NCI-H2171 treated with DMSO at 0.1 percent for 48 hours (cell line): ENCODE measurements at regions not wholly inside any gene's neighbourhood (a gene's known extent, or its start where the extent isn't known, plus 50 kb on each side); places are given as distances from the start of the nearest gene placed in this dataset.
"Not testable (repeated sequence)": the region's sequence is repeated elsewhere in the genome, so short reads cannot be mapped to it uniquely, and the experiment has no call there.

Experiments used
- DNase-seq: peaks from one replicate; lab custom pipeline; 2025; lab: John Stamatoyannopoulos, UW

DNA sequence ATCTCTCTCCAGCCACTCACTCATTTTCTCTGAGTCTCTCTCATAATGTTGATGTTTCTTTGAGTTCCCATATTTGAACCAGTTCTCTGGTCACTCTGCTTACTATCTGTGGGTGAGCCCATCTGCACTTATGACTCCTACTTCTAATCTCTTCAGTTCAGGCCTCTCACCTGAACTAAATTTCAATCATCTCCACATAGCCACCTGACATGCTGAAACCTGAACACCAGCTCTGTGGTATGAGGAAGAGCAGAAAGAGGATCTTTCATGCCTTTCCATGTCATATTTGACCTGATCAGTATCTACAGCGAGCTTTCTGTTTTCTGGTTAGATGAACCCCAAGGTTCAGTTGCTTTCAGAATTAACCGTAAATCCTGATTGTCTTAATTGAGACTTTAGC is 122.2 kb upstream of the ESX1 start:
- no peak for DNase-seq

GRCh38 chrX:104372547-104372946 is 117.8 kb upstream of the ESX1 start:
- DNase-seq: no peak

DNA sequence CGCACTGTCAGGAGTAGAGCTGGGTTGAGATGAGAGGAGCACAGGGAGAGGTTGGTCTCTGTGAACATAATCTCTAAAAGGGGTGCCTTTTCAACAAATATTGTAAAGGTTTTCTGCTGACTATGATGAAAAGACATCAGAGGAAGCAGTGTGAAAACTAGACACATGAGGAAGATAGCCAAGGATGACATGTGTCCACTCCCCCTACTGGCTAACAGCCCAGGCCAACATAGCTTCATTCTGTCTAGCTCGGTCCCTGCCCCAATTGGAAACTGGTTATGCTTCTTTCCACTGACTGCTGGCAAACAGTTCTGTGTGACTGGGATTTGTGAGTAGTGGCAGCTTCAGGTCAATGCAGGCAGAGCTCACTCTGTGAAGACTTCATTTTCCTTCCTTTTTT is 115.4 kb upstream of the ESX1 start:
- no peak for DNase-seq

DNA sequence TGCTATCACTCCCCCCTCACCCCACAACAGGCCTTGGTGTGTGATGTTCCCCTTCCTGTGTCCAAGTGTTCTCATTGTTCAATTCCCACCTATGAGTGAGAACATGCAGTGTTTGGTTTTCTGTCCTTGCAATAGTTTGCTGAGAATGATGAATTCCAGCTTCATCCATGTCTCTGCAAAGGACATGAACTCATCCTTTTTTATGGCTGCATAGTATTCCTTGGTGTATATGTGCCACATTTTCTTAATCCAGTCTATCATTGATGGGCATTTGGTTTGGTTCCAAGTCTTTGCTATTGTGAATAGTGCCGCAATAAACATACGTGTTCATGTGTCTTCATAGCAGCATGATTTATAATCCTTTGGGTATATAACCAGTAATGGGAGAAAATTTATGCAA is 106.0 kb upstream of the ESX1 start:
- DNase-seq: not testable (repeated sequence)

DNA sequence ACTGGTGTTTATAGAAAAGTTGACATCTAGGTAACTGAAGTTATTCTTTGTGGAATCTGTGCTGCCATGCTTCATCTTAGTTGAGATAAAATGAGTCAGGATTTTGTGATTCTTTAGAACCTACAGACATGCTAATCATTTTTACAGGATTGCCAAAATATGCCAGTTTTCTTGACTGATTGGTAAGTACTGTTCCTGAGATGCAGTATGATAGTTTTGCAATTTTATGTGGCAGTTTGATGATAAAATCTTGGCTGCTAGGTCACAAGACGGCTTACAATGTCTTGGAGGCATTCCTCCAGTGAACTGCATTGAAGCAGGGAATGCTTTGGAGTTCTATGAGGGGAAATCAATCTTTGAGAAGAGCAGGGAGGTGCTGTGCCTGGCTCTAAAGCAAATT is 104.4 kb upstream of the ESX1 start:
- no peak for DNase-seq

GRCh38 chrX:104351173-104351769 is 96.5 kb upstream of the ESX1 start:
- no peak for DNase-seq

- no peak for DNase-seq
Measured at GRCh38 chrX:104347860-104348259, 93.1 kb upstream of the ESX1 start.

GRCh38 chrX:104343428-104344129 is 88.8 kb upstream of the ESX1 start:
- DNase-seq: peak; percentile 12

DNA sequence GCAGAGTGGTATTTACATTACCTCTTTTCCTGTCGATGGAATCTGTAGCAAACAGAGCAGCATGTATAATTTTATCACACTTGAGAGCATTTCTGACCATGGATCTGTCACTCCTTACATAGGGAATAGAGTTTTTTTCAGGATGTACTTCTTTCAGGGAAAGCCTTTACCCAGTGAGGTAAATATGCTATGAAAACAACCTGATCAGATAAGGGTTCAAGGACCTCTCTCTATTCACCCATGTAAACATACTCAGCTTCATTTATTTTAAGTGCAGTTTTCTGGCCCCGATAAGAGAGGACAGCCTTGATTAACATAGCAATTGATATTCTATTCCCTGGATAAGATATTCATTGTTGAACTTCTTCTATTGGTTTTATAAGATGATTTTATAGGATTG is 87.3 kb upstream of the ESX1 start:
- no peak for DNase-seq

DNA sequence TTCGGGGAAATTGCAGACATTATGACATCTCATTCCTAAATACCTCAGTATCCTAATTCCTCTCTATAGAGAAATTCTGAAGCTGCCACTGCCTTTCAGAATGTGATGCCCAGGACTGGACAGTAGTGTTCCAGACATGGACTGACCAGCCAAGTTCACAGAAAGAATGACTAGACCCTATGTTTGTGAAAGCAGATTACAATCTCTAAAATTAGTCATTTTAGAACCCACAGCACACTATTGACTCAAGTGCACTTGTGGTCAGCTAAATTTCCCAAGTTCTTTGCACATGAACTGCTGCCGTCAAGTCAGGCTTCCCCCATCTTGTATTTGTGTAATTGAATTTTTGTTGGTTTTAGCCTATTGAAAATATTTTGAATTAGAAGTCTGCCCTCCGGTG is 81.0 kb upstream of the ESX1 start:
- no peak for DNase-seq

GRCh38 chrX:104334971-104335370 is 80.2 kb upstream of the ESX1 start:
- DNase-seq: no peak

GRCh38 chrX:104330966-104331365 is 76.2 kb upstream of the ESX1 start:
- DNase-seq: no peak

DNA sequence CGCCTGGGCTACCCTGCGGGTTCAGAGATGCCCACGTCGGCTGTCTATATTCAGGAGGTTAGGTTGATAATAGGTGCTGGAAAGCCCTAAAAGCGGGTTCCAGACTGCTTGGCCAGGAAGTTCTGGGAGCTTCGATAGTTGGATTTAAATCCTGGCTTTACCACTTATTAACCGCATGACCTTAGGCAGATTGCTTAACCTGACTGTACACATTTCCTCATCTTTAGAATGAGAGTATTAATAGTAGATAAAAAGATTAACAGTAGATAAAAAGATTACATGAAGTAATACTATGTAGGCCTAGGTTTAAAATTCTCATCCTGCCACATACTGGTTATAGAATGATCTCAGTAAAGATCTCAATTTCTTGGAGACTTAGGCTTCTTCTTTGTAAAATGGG is 75.0 kb upstream of the ESX1 start:
- no peak for DNase-seq

DNA sequence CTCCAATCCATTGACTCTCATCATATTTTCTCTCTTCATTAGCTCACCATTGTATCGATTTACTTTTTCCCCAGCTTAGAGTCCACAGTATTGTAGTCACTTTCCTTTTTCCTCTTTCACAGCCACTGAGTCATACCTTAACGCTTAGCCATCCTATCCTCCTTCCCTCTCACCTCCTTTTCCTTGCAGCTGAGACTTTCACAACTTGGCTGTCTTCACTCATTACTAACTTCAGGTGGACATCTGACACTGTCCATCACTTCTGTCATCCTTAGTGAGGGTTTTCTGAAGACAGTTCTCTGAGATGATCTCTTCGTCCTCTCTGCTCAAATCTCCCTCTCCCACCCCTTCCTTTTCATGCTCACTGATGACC is 70.5 kb upstream of the ESX1 start:
- DNase-seq: no peak

- no peak for DNase-seq
Measured at GRCh38 chrX:104324461-104325212, 69.9 kb upstream of the ESX1 start.

DNA sequence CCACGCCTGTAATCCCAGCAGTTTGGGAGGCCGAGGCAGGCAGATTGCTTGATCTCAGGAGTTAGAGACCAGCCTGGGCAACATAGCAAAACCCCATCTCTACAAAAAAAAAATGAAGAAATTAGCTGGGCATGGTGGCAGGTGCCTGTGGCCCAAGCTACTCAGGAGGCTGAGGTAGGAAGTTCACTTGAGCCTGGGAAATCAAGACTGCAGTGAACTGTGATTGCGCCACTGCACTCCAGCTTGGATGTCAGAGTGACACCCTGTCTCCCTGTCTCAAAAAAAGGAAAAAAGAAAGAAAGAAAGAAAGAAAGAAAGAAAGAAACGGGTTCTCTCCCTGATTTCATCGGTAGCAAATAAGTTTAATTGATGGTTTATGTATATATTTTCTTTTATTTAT is 64.6 kb upstream of the ESX1 start:
- DNase-seq: no peak

- no peak for DNase-seq
Measured at GRCh38 chrX:104318330-104319009, 63.7 kb upstream of the ESX1 start.

DNA sequence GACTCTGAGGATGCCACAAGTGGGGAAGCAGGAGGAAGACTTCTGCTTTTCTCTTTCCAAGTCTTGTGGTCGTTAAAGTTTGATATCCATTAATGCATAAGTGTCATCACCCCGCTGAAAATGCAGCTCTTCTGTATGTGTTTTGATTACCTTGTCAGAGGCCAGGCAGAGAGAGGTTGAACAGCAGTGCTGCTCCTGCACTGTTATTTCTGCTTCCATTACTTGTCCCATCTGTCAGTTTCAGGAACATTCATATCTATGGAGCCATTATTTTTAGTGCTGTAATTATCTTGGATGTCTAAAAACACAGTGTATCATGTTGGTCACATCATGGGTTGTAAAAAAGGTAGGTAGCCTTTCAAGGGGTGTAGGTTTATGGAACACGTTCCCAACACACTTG is 62.0 kb upstream of the ESX1 start:
- DNase-seq: no peak

DNA sequence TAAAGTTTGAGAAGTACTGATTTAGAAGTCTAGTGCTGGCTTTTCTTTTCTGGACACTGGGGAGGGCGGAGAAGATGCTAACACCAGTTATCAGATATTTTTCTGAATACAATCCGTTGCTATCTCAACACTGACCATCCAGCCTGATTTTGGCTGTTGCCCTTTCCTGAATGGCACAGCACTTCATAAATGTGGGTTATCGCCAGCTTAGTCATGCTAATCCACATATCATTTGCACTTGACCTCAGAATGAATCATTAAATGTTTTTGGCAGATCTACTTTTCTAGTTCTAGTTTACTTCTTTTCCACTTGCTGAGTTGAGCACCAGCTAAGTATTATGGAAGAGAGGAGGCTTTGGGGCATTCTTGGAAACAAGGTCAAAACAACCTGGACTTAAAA is 60.8 kb upstream of the ESX1 start:
- DNase-seq: no peak

DNA sequence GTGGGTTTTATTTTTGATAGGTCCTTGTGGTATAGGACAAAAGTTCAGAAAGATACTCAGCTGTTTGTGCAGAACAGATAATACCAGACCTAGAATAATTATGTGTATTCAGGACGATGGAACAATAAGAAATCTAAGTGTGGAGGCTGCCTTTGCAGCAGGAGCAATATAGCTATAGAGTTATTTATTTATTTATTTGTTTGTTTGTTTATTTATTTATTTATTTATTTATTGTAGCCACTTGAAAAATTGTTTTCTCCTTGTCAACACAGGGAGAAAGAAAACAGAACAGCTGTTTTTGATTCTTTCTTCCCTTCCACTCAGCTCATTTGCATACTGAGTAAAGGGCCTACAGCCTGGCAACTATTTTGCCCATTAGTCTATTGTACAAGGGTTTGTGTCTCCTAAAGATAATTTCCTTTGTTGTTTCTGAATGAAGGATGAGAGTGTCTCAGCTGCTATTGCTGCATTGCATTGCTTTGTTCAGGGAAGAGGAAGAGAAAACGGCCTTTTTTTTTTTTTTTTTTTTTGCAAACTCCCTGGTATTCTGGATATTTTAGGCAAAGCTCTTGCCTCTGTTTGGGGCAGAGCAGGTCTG is 56.0 kb upstream of the ESX1 start:
- DNase-seq: no peak

GRCh38 chrX:104310090-104310489 is 55.4 kb upstream of the ESX1 start:
- no peak for DNase-seq

- no peak for DNase-seq
Measured at GRCh38 chrX:104309169-104309568, 54.4 kb upstream of the ESX1 start.

- no peak for DNase-seq
Measured at GRCh38 chrX:104307341-104307740, 52.6 kb upstream of the ESX1 start.
